ENCODE measurements at regions not wholly inside any gene's neighbourhood (a gene's known extent, or its start where the extent isn't known, plus 50 kb on each side); places are given as distances from the start of the nearest gene placed in this dataset.
"Not testable (repeated sequence)": the region's sequence is repeated elsewhere in the genome, so short reads cannot be mapped to it uniquely, and the experiment has no call there.

GRCh38 chrX:7641141-7641540 is 201.8 kb upstream of the VCX start:
- Histone ChIP-seq H3K4me3 (ENCODE audit: low read length in 2 of 2) (no peak overlapping the region), H3K9ac (ENCODE audit: low read depth in 1 of 2, low read length in 2 of 2) (no peak overlapping the region), H3K27ac (ENCODE audit: low read depth in 2 of 2, low read length in 2 of 2) (no peak overlapping the region), H3K4me1 (ENCODE audit: control insufficient read depth in 2 of 2, insufficient read depth in 2 of 2, low read length in 2 of 2) (no peaks in the 10 kb centered on the region), H3K36me3 (ENCODE audit: control insufficient read depth in 2 of 2, insufficient read depth in 2 of 2, low read length in 2 of 2) (no peaks in the 10 kb centered on the region), H3K27me3 (ENCODE audit: control insufficient read depth in 2 of 2, insufficient read depth in 2 of 2, low read length in 2 of 2) (no peaks in the 10 kb centered on the region), H3K9me3 (ENCODE audit: control insufficient read depth in 2 of 2, low read length in 2 of 2) (peaks cover 0 to 2% of the 10 kb centered on the region in 2 donors)

- H3K9ac ChIP-seq (ENCODE audit: low read depth in 1 of 2, low read length in 2 of 2), result no peak overlapping the region
- no peaks in the 10 kb centered on the region for H3K27me3 ChIP-seq (ENCODE audit: control insufficient read depth in 2 of 2, insufficient read depth in 2 of 2, low read length in 2 of 2)
- H3K4me3 ChIP-seq (ENCODE audit: low read length in 2 of 2), result no peak overlapping the region
- no peak overlapping the region for H3K27ac ChIP-seq (ENCODE audit: low read depth in 2 of 2, low read length in 2 of 2)
- H3K4me1 ChIP-seq (ENCODE audit: control insufficient read depth in 2 of 2, insufficient read depth in 2 of 2, low read length in 2 of 2), result no peaks in the 10 kb centered on the region
- no peaks in the 10 kb centered on the region for H3K36me3 ChIP-seq (ENCODE audit: control insufficient read depth in 2 of 2, insufficient read depth in 2 of 2, low read length in 2 of 2)
- H3K9me3 ChIP-seq (ENCODE audit: control insufficient read depth in 2 of 2, low read length in 2 of 2), result peaks cover 0 to 2% of the 10 kb centered on the region in 2 donors
Measured at GRCh38 chrX:7640392-7640791, 202.6 kb upstream of the VCX start.

DNA sequence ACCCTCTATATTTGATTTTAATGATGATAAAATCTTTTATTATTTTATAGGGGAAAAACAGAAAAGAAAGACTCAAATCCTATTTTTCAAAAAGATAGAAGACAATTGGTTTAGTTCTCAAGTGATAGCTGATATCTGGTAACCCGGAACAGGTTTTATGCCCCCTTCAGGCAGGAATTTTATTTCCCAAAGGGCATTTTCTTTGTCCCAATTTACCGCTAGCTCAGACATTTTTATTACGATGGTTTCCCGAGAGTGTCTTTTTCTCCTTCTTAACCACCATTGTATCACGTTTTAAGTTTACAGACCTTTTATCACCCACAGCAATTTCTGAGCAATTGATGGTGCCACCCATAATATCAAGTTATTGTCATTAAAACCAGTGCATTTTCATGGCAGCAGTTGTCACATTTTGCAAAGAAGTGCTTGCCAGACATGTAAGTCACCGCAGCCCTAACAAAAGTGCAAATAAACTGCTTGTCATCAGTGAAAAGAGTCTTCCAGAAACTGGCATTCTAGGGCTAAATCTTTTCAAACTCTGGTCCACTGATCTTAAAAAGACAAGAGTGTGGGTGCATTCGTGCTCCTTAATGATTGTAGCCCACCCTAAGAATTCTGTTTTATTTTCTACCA is 204.8 kb upstream of the VCX start:
- H3K9me3 ChIP-seq (ENCODE audit: control insufficient read depth in 2 of 2, low read length in 2 of 2), result peaks cover 0 to 2% of the 10 kb centered on the region in 2 donors
- H3K4me1 ChIP-seq (ENCODE audit: control insufficient read depth in 2 of 2, insufficient read depth in 2 of 2, low read length in 2 of 2), result no peaks in the 10 kb centered on the region
- H3K27me3 ChIP-seq (ENCODE audit: control insufficient read depth in 2 of 2, insufficient read depth in 2 of 2, low read length in 2 of 2), result no peaks in the 10 kb centered on the region
- no peak overlapping the region for H3K9ac ChIP-seq (ENCODE audit: low read depth in 1 of 2, low read length in 2 of 2)
- H3K4me3 ChIP-seq (ENCODE audit: low read length in 2 of 2), result no peak overlapping the region
- no peaks in the 10 kb centered on the region for H3K36me3 ChIP-seq (ENCODE audit: control insufficient read depth in 2 of 2, insufficient read depth in 2 of 2, low read length in 2 of 2)
- H3K27ac ChIP-seq (ENCODE audit: low read depth in 2 of 2, low read length in 2 of 2), result no peak overlapping the region

DNA sequence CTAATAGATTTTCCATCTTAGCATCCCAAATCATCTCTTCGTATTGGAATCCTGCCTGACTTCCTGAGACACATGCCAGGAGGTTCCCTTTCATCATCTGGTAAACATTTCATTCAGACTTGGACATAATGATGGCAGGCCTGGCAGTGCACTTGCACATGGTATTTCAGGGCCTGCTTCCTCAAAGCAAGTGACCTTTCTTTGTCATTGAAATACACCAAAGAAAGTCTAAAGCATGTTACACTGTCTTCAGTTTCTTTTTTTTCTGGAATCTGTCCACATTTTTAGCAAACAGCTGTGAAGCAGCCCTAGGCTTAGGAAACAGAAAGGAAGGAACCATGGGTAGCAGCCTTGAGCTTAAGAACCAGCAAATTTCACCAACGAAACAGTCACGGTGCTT is 205.9 kb upstream of the VCX start:
- Histone ChIP-seq H3K36me3 (ENCODE audit: control insufficient read depth in 2 of 2, insufficient read depth in 2 of 2, low read length in 2 of 2) (no peaks in the 10 kb centered on the region), H3K4me1 (ENCODE audit: control insufficient read depth in 2 of 2, insufficient read depth in 2 of 2, low read length in 2 of 2) (no peaks in the 10 kb centered on the region), H3K4me3 (ENCODE audit: low read length in 2 of 2) (no peak overlapping the region), H3K27me3 (ENCODE audit: control insufficient read depth in 2 of 2, insufficient read depth in 2 of 2, low read length in 2 of 2) (no peaks in the 10 kb centered on the region), H3K9ac (ENCODE audit: low read depth in 1 of 2, low read length in 2 of 2) (no peak overlapping the region), H3K27ac (ENCODE audit: low read depth in 2 of 2, low read length in 2 of 2) (no peak overlapping the region), H3K9me3 (ENCODE audit: control insufficient read depth in 2 of 2, low read length in 2 of 2) (peaks cover 0 to 2% of the 10 kb centered on the region in 2 donors)

GRCh38 chrX:7635604-7636003 is 207.4 kb upstream of the VCX start:
- H3K4me1 ChIP-seq (ENCODE audit: control insufficient read depth in 2 of 2, insufficient read depth in 2 of 2, low read length in 2 of 2), result no peaks in the 10 kb centered on the region
- H3K4me3 ChIP-seq (ENCODE audit: low read length in 2 of 2), result no peak overlapping the region
- H3K27ac ChIP-seq (ENCODE audit: low read depth in 2 of 2, low read length in 2 of 2), result no peak overlapping the region
- H3K27me3 ChIP-seq (ENCODE audit: control insufficient read depth in 2 of 2, insufficient read depth in 2 of 2, low read length in 2 of 2), result no peaks in the 10 kb centered on the region
- no peaks in the 10 kb centered on the region for H3K36me3 ChIP-seq (ENCODE audit: control insufficient read depth in 2 of 2, insufficient read depth in 2 of 2, low read length in 2 of 2)
- no peak overlapping the region for H3K9ac ChIP-seq (ENCODE audit: low read depth in 1 of 2, low read length in 2 of 2)
- no peaks in the 10 kb centered on the region for H3K9me3 ChIP-seq (ENCODE audit: control insufficient read depth in 2 of 2, low read length in 2 of 2)

- no peak overlapping the region for H3K9ac ChIP-seq (ENCODE audit: low read depth in 1 of 2, low read length in 2 of 2)
- no peaks in the 10 kb centered on the region for H3K36me3 ChIP-seq (ENCODE audit: control insufficient read depth in 2 of 2, insufficient read depth in 2 of 2, low read length in 2 of 2)
- no peaks in the 10 kb centered on the region for H3K27me3 ChIP-seq (ENCODE audit: control insufficient read depth in 2 of 2, insufficient read depth in 2 of 2, low read length in 2 of 2)
Measured at GRCh38 chrX:7620560-7620959, 222.4 kb upstream of the VCX start.

GRCh38 chrX:7617994-7618393 is 225.0 kb upstream of the VCX start:
- Histone ChIP-seq H3K4me3 (ENCODE audit: low read length in 2 of 2) (no peak overlapping the region), H3K9me3 (ENCODE audit: control insufficient read depth in 2 of 2, low read length in 2 of 2) (no peaks in the 10 kb centered on the region), H3K27ac (ENCODE audit: low read depth in 2 of 2, low read length in 2 of 2) (no peak overlapping the region), H3K4me1 (ENCODE audit: control insufficient read depth in 2 of 2, insufficient read depth in 2 of 2, low read length in 2 of 2) (no peaks in the 10 kb centered on the region), H3K27me3 (ENCODE audit: control insufficient read depth in 2 of 2, insufficient read depth in 2 of 2, low read length in 2 of 2) (no peaks in the 10 kb centered on the region), H3K9ac (ENCODE audit: low read depth in 1 of 2, low read length in 2 of 2) (no peak overlapping the region), H3K36me3 (ENCODE audit: control insufficient read depth in 2 of 2, insufficient read depth in 2 of 2, low read length in 2 of 2) (no peaks in the 10 kb centered on the region)

More at GRCh38 chrX:7620560-7620959, 222.4 kb upstream of the VCX start:
- Histone ChIP-seq H3K4me1 (ENCODE audit: control insufficient read depth in 2 of 2, insufficient read depth in 2 of 2, low read length in 2 of 2) (no peaks in the 10 kb centered on the region), H3K9me3 (ENCODE audit: control insufficient read depth in 2 of 2, low read length in 2 of 2) (no peaks in the 10 kb centered on the region), H3K27ac (ENCODE audit: low read depth in 2 of 2, low read length in 2 of 2) (no peak overlapping the region), H3K4me3 (ENCODE audit: low read length in 2 of 2) (no peak overlapping the region)

DNA sequence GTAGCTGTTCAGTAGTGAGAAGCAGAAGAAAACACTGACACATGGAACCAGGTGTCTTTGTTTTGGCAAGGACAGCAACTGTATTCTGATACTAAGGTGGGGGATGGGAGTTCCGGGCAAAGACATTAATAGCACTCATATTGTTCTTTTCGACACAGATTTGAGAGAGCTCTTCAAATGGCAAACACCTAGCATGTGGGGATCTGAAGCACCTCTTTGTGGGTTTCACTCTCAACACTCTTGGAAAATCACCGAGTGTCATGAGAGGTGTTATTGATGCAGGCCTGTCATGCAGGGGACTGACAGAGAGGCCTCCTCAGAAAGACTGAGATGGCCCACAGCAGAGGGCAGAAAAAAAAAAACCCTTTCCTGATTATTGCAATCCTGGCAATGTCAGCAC is 228.4 kb upstream of the VCX start:
- Histone ChIP-seq H3K9me3 (ENCODE audit: control insufficient read depth in 2 of 2, low read length in 2 of 2) (no peaks in the 10 kb centered on the region), H3K4me1 (ENCODE audit: control insufficient read depth in 2 of 2, insufficient read depth in 2 of 2, low read length in 2 of 2) (no peaks in the 10 kb centered on the region), H3K4me3 (ENCODE audit: low read length in 2 of 2) (no peak overlapping the region), H3K9ac (ENCODE audit: low read depth in 1 of 2, low read length in 2 of 2) (no peak overlapping the region), H3K27me3 (ENCODE audit: control insufficient read depth in 2 of 2, insufficient read depth in 2 of 2, low read length in 2 of 2) (no peaks in the 10 kb centered on the region), H3K36me3 (ENCODE audit: control insufficient read depth in 2 of 2, insufficient read depth in 2 of 2, low read length in 2 of 2) (no peaks in the 10 kb centered on the region), H3K27ac (ENCODE audit: low read depth in 2 of 2, low read length in 2 of 2) (no peak overlapping the region)

GRCh38 chrX:7608625-7609024 is 234.3 kb upstream of the VCX start:
- not testable (repeated sequence) for H3K9ac ChIP-seq (ENCODE audit: low read depth in 1 of 2, low read length in 2 of 2); H3K4me1 ChIP-seq (ENCODE audit: control insufficient read depth in 2 of 2, insufficient read depth in 2 of 2, low read length in 2 of 2); H3K27me3 ChIP-seq (ENCODE audit: control insufficient read depth in 2 of 2, insufficient read depth in 2 of 2, low read length in 2 of 2); H3K27ac ChIP-seq (ENCODE audit: low read depth in 2 of 2, low read length in 2 of 2); H3K4me3 ChIP-seq (ENCODE audit: low read length in 2 of 2); H3K9me3 ChIP-seq (ENCODE audit: control insufficient read depth in 2 of 2, low read length in 2 of 2); H3K36me3 ChIP-seq (ENCODE audit: control insufficient read depth in 2 of 2, insufficient read depth in 2 of 2, low read length in 2 of 2)

GRCh38 chrX:7606039-7606652 is 236.8 kb upstream of the VCX start:
- Histone ChIP-seq H3K4me1 (ENCODE audit: control insufficient read depth in 2 of 2, insufficient read depth in 2 of 2, low read length in 2 of 2) (no peaks in the 10 kb centered on the region), H3K9me3 (ENCODE audit: control insufficient read depth in 2 of 2, low read length in 2 of 2) (no peaks in the 10 kb centered on the region), H3K27me3 (ENCODE audit: control insufficient read depth in 2 of 2, insufficient read depth in 2 of 2, low read length in 2 of 2) (no peaks in the 10 kb centered on the region), H3K9ac (ENCODE audit: low read depth in 1 of 2, low read length in 2 of 2) (no peak overlapping the region), H3K4me3 (ENCODE audit: low read length in 2 of 2) (no peak overlapping the region), H3K36me3 (ENCODE audit: control insufficient read depth in 2 of 2, insufficient read depth in 2 of 2, low read length in 2 of 2) (no peaks in the 10 kb centered on the region), H3K27ac (ENCODE audit: low read depth in 2 of 2, low read length in 2 of 2) (no peak overlapping the region)
